CD4-positive, CD25-positive, alpha-beta regulatory T cell (primary cell): ENCODE measurements at regions not wholly inside any gene's neighbourhood (a gene's known extent, or its start where the extent isn't known, plus 50 kb on each side); places are given as distances from the start of the nearest gene placed in this dataset.

ENCODE experiments used
- ATAC-seq, 2 donors: fragments of 150-1000 bp; cut with Tn5 transposase; one replicate each; pipeline ENCODE4 v1.10.0; 2021; ENCODE audit warnings: low read depth in 2 of 2, moderate number of reproducible peaks in 2 of 2, moderate library complexity in 1 of 2
- DNase-seq, 3 donors: peaks; one replicate each; pipeline versions ENCODE4 v3.0.0 to v3.0.0-alpha.2; 2012 to 2022; ENCODE audit warnings: mixed read lengths in 1 of 3
- H3K27ac ChIP-seq: one replicate; pipeline ENCODE4 v1.7.0; 2013; ENCODE audit warnings: mild to moderate bottlenecking, low read length; ENCODE audit not compliant: insufficient read depth, poor library complexity, severe bottlenecking
- H3K27me3 ChIP-seq: one replicate; pipeline ENCODE4 v1.7.0; 2013; ENCODE audit warnings: low read length; ENCODE audit not compliant: control insufficient read depth, insufficient read depth
- H3K36me3 ChIP-seq: one replicate; pipeline ENCODE4 v1.7.0; 2013; ENCODE audit warnings: mild to moderate bottlenecking, low read length, moderate library complexity; ENCODE audit not compliant: control insufficient read depth, insufficient read depth
- H3K4me1 ChIP-seq: 2 replicates; pipeline ENCODE4 v1.7.0; 2013; ENCODE audit warnings: mild to moderate bottlenecking, low read length; ENCODE audit not compliant: insufficient read depth, control insufficient read depth, poor library complexity, severe bottlenecking
- H3K4me3 ChIP-seq: one replicate; pipeline ENCODE4 v1.7.0; 2013; ENCODE audit warnings: low read depth, mild to moderate bottlenecking, low read length, moderate library complexity
- H3K9me3 ChIP-seq, 2 experiments: 1 replicate in 1 of 2; 2 replicates in 1 of 2; pipeline ENCODE4 v1.7.0; 2013; ENCODE audit warnings: low read length in 2 of 2, mild to moderate bottlenecking in 1 of 2, moderate library complexity in 1 of 2; ENCODE audit not compliant: control insufficient read depth in 2 of 2
- H3K27ac Mint-ChIP-seq, 3 donors: one replicate each; pipeline ENCODE4 v1.8.0; 2020 to 2022; ENCODE audit warnings: mild to moderate bottlenecking in 3 of 3, mixed read lengths in 3 of 3, moderate library complexity in 2 of 3
- H3K27me3 Mint-ChIP-seq: one replicate; pipeline ENCODE4 v1.8.0; 2022; ENCODE audit warnings: mild to moderate bottlenecking, mixed read lengths
- H3K36me3 Mint-ChIP-seq: one replicate; pipeline ENCODE4 v1.8.0; 2020; ENCODE audit warnings: mixed read lengths
- H3K4me1 Mint-ChIP-seq, 4 donors: one replicate each; pipeline ENCODE4 v1.8.0; 2020 to 2022; ENCODE audit warnings: mixed read lengths in 4 of 4, mild to moderate bottlenecking in 1 of 4
- H3K4me3 Mint-ChIP-seq, 4 donors: one replicate each; pipeline ENCODE4 v1.8.0; 2020 to 2022; ENCODE audit warnings: mild to moderate bottlenecking in 4 of 4, mixed read lengths in 4 of 4, moderate library complexity in 3 of 4
- H3K9me3 Mint-ChIP-seq, 7 donors: one replicate each; pipeline ENCODE4 v1.8.0; 2020 to 2022; ENCODE audit warnings: mixed read lengths in 7 of 7, mild to moderate bottlenecking in 3 of 7, moderate library complexity in 2 of 7

GRCh38 chr6:96743496-96743895, 93.8 kb downstream of the GPR63 start:
- Mint-ChIP-seq H3K27me3 (peaks cover 12% of the 10 kb centered on the region), H3K4me1 (no peaks in the 10 kb centered on the region), H3K4me3 (no peak overlapping the region), H3K9me3 (no peaks in the 10 kb centered on the region), H3K27ac (no peak overlapping the region), H3K36me3 (no peaks in the 10 kb centered on the region)
- H3K27ac ChIP-seq: no peak overlapping the region
- H3K4me3 ChIP-seq: no peak overlapping the region
- peaks cover 1% of the 10 kb centered on the region for H3K27me3 ChIP-seq
- ATAC-seq (no peak), DNase-seq (no peak)
- H3K36me3 ChIP-seq: no peaks in the 10 kb centered on the region
- no peaks in the 10 kb centered on the region for H3K9me3 ChIP-seq
- no peaks in the 10 kb centered on the region for H3K4me1 ChIP-seq

GRCh38 chr6:96742702-96743101, 94.6 kb downstream of the GPR63 start:
- H3K9me3 Mint-ChIP-seq: no peaks in the 10 kb centered on the region

GRCh38 chr6:96735332-96735731, 101.9 kb downstream of the GPR63 start:
- Histone ChIP-seq H3K27ac (no peak overlapping the region), H3K4me1 (no peaks in the 10 kb centered on the region), H3K27me3 (no peaks in the 10 kb centered on the region), H3K9me3 (no peaks in the 10 kb centered on the region), H3K4me3 (no peak overlapping the region), H3K36me3 (no peaks in the 10 kb centered on the region)
- Mint-ChIP-seq H3K27me3 (peaks cover 5% of the 10 kb centered on the region), H3K27ac (no peak overlapping the region), H3K4me3 (no peak overlapping the region), H3K36me3 (no peaks in the 10 kb centered on the region), H3K9me3 (no peaks in the 10 kb centered on the region), H3K4me1 (no peaks in the 10 kb centered on the region)
- DNase-seq (no peak), ATAC-seq (no peak)

More at GRCh38 chr6:96742702-96743101, 94.6 kb downstream of the GPR63 start:
- H3K4me1 ChIP-seq: no peaks in the 10 kb centered on the region
- Mint-ChIP-seq H3K36me3 (no peaks in the 10 kb centered on the region), H3K4me3 (no peak overlapping the region), H3K27me3 (peaks cover 12% of the 10 kb centered on the region), H3K27ac (no peak overlapping the region), H3K4me1 (no peaks in the 10 kb centered on the region)
- no peak overlapping the region for H3K4me3 ChIP-seq
- no peaks in the 10 kb centered on the region for H3K36me3 ChIP-seq
- peaks cover 1% of the 10 kb centered on the region for H3K27me3 ChIP-seq
- ATAC-seq (no peak), DNase-seq (no peak)
- no peak overlapping the region for H3K27ac ChIP-seq
- H3K9me3 ChIP-seq: no peaks in the 10 kb centered on the region

GRCh38 chr6:96727144-96727543, 110.1 kb downstream of the GPR63 start:
- Mint-ChIP-seq H3K27ac (no peak overlapping the region), H3K4me3 (no peak overlapping the region), H3K4me1 (no peaks in the 10 kb centered on the region), H3K9me3 (no peaks in the 10 kb centered on the region), H3K36me3 (no peaks in the 10 kb centered on the region), H3K27me3 (peaks cover 5% of the 10 kb centered on the region)
- Histone ChIP-seq H3K27me3 (no peaks in the 10 kb centered on the region), H3K27ac (no peak overlapping the region), H3K9me3 (no peaks in the 10 kb centered on the region), H3K36me3 (no peaks in the 10 kb centered on the region), H3K4me1 (no peaks in the 10 kb centered on the region), H3K4me3 (no peak overlapping the region)
- DNase-seq (no peak), ATAC-seq (no peak)

GRCh38 chr6:96725296-96725695, 112.0 kb downstream of the GPR63 start:
- Mint-ChIP-seq H3K36me3 (no peaks in the 10 kb centered on the region), H3K27me3 (peaks cover 5% of the 10 kb centered on the region), H3K4me1 (no peaks in the 10 kb centered on the region), H3K4me3 (no peak overlapping the region), H3K9me3 (no peaks in the 10 kb centered on the region), H3K27ac (no peak overlapping the region)
- H3K27me3 ChIP-seq: no peaks in the 10 kb centered on the region
- no peaks in the 10 kb centered on the region for H3K4me1 ChIP-seq
- H3K4me3 ChIP-seq: no peak overlapping the region
- H3K9me3 ChIP-seq: no peaks in the 10 kb centered on the region
- DNase-seq (no peak), ATAC-seq (no peak)
- no peak overlapping the region for H3K27ac ChIP-seq
- no peaks in the 10 kb centered on the region for H3K36me3 ChIP-seq

GRCh38 chr6:96724641-96725040, 112.6 kb downstream of the GPR63 start:
- H3K4me3 Mint-ChIP-seq: peak overlapping the region in 1 of 4 donors; percentile 5
- Histone ChIP-seq H3K9me3 (no peaks in the 10 kb centered on the region), H3K36me3 (no peaks in the 10 kb centered on the region), H3K4me1 (no peaks in the 10 kb centered on the region), H3K27me3 (no peaks in the 10 kb centered on the region), H3K4me3 (no peak overlapping the region), H3K27ac (no peak overlapping the region)
- H3K27ac Mint-ChIP-seq: no peak overlapping the region
- DNase-seq (no peak), ATAC-seq (no peak)
- H3K9me3 Mint-ChIP-seq: no peaks in the 10 kb centered on the region
- H3K27me3 Mint-ChIP-seq: peaks cover 5% of the 10 kb centered on the region
- H3K36me3 Mint-ChIP-seq: no peaks in the 10 kb centered on the region
- no peaks in the 10 kb centered on the region for H3K4me1 Mint-ChIP-seq

- Mint-ChIP-seq H3K27me3 (peaks cover 5% of the 10 kb centered on the region), H3K4me1 (no peaks in the 10 kb centered on the region), H3K36me3 (no peaks in the 10 kb centered on the region), H3K27ac (no peak overlapping the region), H3K4me3 (no peak overlapping the region), H3K9me3 (no peaks in the 10 kb centered on the region)
- Histone ChIP-seq H3K27me3 (no peaks in the 10 kb centered on the region), H3K27ac (no peak overlapping the region), H3K36me3 (no peaks in the 10 kb centered on the region), H3K9me3 (no peaks in the 10 kb centered on the region), H3K4me1 (no peaks in the 10 kb centered on the region), H3K4me3 (no peak overlapping the region)
- no peak for DNase-seq
- ATAC-seq: no peak
Measured at GRCh38 chr6:96723362-96723761, 113.9 kb downstream of the GPR63 start.

GRCh38 chr6:96721227-96721626, 116.0 kb downstream of the GPR63 start:
- Histone ChIP-seq H3K36me3 (no peaks in the 10 kb centered on the region), H3K27me3 (no peaks in the 10 kb centered on the region), H3K9me3 (no peaks in the 10 kb centered on the region), H3K27ac (no peak overlapping the region), H3K4me3 (no peak overlapping the region), H3K4me1 (no peaks in the 10 kb centered on the region)
- H3K9me3 Mint-ChIP-seq: no peaks in the 10 kb centered on the region
- no peaks in the 10 kb centered on the region for H3K4me1 Mint-ChIP-seq
- no peak for ATAC-seq
- no peak for DNase-seq
- no peaks in the 10 kb centered on the region for H3K36me3 Mint-ChIP-seq
- H3K4me3 Mint-ChIP-seq: no peak overlapping the region
- H3K27me3 Mint-ChIP-seq: peaks cover 8% of the 10 kb centered on the region
- H3K27ac Mint-ChIP-seq: no peak overlapping the region
